AG09309 (cell line): ENCODE measurements at regions not wholly inside any gene's neighbourhood (a gene's known extent, or its start where the extent isn't known, plus 50 kb on each side); places are given as distances from the start of the nearest gene placed in this dataset.

Experiments
- DNase-seq: peaks from one replicate; pipeline ENCODE4 v3.0.0-alpha.2; 2010; ENCODE audit warnings: low read depth
- H3K4me3 ChIP-seq: 2 replicates; pipeline ENCODE4 v1.5.1; 2011; ENCODE audit warnings: mild to moderate bottlenecking, low read depth, low read length, moderate library complexity; ENCODE audit not compliant: control insufficient read depth
- TF ChIP-seq, protein P1 (sequence below): IDR thresholded peaks from 2 replicates; pipeline ENCODE4 v1.5.1; 2011; ENCODE audit warnings: mild to moderate bottlenecking, low read depth, low read length, inconsistent platforms; ENCODE audit not compliant: insufficient read depth, control insufficient read depth; ENCODE audit errors: missing control alignments

DNA sequence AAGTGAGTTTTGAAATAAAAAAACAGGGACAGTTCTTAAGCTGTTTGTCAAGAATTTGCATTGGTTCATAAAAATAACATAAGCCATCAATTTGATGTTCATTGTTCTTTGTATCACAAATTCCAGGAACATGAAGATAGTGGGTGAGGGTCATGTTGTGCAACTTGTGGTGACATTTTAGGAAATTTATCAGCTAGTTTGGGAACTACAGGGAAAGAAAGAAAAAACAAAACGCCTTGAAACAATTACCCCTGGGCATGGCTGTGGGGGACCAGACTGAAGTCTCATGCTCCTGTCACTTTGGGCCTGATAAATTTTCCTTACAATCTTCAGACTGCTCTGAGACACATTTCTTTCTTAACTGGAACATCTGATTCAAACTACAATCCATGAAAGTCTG lies 207.1 kb upstream of the CLINT1 start:
- no peak for DNase-seq
- H3K4me3 ChIP-seq: no peak overlapping the region
- TF ChIP-seq, protein P1, sequence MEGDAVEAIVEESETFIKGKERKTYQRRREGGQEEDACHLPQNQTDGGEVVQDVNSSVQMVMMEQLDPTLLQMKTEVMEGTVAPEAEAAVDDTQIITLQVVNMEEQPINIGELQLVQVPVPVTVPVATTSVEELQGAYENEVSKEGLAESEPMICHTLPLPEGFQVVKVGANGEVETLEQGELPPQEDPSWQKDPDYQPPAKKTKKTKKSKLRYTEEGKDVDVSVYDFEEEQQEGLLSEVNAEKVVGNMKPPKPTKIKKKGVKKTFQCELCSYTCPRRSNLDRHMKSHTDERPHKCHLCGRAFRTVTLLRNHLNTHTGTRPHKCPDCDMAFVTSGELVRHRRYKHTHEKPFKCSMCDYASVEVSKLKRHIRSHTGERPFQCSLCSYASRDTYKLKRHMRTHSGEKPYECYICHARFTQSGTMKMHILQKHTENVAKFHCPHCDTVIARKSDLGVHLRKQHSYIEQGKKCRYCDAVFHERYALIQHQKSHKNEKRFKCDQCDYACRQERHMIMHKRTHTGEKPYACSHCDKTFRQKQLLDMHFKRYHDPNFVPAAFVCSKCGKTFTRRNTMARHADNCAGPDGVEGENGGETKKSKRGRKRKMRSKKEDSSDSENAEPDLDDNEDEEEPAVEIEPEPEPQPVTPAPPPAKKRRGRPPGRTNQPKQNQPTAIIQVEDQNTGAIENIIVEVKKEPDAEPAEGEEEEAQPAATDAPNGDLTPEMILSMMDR: no peak

DNA sequence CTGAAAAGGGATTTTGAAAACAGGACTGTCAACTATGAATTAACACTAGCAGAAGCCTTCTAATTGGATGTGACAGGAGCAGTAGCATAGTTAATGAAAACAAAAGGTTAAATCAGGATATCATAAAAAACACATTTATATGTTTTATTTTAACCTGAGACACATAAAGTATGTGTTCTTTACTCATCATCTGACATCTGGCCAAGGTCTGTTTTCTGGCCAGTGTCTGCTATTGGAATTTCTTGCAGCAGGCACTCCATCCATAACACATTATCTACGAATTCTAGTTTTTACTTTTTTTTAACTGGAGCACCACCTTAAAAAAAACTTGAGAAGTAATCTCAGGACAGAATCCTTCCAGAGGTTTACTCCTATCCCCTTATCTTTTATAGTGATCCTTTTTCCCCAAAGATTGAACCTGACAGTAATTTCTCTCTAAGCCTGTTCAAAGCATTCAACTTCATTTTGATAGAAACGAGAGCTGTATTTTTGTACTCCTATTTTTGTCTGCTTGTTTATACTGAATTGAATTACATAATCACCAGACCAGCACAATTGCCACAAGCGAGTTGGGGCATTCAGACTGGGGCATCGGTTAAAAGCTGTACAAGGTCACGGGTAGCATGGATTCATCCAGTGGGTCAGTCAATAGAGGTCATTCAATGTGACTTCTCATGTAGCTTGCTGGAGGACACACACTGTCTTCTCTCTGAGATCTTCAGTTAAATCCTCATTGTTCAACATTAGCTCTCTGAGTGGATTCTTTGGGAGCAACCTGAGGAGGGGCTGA lies 205.6 kb upstream of the CLINT1 start:
- H3K4me3 ChIP-seq: no peak overlapping the region
- DNase-seq: no peak
- TF ChIP-seq, protein P1: no peak

DNA sequence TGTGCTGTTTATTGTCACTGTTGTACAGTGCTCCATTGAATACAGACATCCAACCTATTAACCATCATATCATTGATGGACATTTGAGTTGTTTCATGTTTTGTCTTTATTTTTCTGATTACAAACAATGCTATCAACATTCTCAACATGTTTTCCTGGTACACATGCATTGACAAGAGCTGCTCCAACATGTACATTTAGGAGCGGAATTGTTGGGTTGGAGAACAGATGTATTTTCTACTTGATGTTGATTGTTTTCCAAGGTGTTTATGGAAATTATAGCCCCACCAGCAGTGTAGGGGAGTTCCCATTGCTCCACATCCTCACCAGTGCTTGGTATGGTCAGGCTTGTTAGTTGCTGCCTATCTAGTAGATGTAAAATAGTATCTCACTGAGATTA lies 204.1 kb upstream of the CLINT1 start:
- TF ChIP-seq, protein P1: no peak

DNA sequence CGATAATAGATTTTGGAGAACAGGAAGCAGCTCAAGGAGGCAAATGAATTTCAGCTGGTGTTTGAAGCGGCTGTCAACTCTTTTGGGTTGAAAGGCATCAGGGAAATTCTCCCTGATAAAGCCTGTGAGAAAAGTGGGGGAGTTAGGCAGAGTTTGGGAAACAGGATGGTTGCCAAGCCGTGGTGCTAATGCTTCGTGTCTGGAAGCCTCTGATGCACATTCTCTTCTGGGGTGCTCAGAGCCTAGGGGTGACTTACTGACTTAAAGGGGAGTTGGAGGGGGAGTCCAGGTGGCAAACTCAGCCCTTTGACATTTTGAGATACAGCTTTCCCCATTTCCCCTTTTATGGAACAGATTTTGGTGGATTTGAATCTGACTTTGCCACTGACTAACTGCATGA lies 202.5 kb upstream of the CLINT1 start:
- no peak overlapping the region for H3K4me3 ChIP-seq
- TF ChIP-seq, protein P1: no peak
- DNase-seq: no peak

More for the DNA sequence above, 204.1 kb upstream of the CLINT1 start:
- no peak for DNase-seq
- no peak overlapping the region for H3K4me3 ChIP-seq

DNA sequence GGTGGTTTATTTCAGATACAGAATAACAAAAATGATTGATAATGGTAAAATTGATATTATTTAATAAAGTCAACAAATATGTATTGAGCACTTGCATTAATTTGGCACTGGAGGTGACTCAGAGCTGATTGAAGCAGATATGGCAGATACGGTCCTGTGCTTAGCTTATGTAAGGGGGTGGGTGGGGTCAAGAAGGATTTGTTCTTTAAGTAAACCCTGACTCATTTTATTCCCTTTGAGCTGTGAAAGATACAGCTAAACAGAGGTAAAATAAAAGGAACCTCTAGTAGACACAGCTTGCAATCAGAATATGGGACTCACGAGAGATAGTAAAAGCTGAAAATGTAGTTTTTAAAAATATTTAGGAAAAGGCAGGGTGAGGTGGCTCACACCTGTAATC lies 201.3 kb upstream of the CLINT1 start:
- H3K4me3 ChIP-seq: no peak overlapping the region

DNA sequence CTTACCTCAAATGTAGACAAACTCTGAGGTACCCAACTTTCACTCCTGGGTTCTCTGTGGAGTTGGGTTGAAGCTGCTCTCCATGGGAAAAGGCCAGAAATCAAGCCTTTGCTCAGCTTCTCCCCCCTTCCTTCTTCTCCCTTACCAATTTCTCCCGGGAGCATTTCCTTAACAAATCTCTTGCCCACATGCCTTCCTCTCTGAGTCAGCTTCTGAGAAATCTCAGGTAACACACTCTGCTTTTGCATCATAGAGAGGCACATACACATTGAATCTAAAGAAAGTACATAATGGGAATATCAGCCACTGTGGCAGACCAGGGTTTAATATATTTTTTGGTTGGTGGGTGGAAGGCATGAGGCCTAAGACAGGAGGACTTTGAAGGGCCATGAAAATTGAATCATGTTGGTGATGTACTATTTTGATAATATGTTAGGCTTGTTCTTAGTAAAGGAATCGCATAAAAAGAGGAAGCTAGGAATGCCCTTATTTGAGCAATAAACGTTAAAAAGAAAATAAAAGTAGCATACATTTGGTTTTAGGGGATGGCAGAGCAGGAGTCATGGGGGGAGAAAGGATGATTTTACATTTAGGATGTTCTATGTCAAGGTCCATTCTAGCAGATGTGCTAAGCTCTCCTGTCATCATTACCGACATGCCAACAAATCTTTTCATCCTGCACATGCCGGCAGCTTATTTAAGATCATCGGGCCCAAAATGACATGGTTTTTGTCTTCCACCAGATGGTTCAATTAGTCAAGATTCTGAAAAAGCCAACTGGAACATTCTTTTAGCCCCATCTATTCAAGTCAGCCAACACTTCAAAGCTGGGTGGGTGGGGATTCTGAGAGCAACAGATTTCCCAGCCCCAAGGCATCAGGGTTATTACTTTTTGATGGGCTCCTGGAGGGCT lies 199.5 kb upstream of the CLINT1 start:
- DNase-seq: no peak
- no peak overlapping the region for H3K4me3 ChIP-seq
- TF ChIP-seq, protein P1: no peak

More for the DNA sequence above, 201.3 kb upstream of the CLINT1 start:
- TF ChIP-seq, protein P1: no peak
- no peak for DNase-seq
